Naive thymus-derived CD8-positive, alpha-beta T cell (primary cell): ENCODE measurements at regions not wholly inside any gene's neighbourhood (a gene's known extent, or its start where the extent isn't known, plus 50 kb on each side); places are given as distances from the start of the nearest gene placed in this dataset.

Source experiments
- ATAC-seq, 2 donors: fragments of 150-1000 bp; cut with Tn5 transposase in 1 of 2; sonication (Bioruptor Pico), chemical (Tn5 transposase) in 1 of 2; 1 replicate in 1 of 2; 2 replicates in 1 of 2; pipeline ENCODE4 v1.10.0; 2021; ENCODE audit warnings: mild to moderate bottlenecking in 2 of 2, moderate library complexity in 2 of 2
- POLR2A ChIA-PET: fragments of 350-600 bp; sonication (Branson Sonifier 250); formaldehyde crosslinking; loops from one replicate; lab custom pipeline; 2021; ENCODE audit warnings: antibody characterized with exemption; lab: Charles Lee
- DNase-seq, 10 donors: peaks; one replicate each; pipeline versions ENCODE4 v3.0.0 to v3.0.0-alpha.2; 2020 to 2022
- H3K27ac Mint-ChIP-seq, 10 donors: one replicate each; pipeline ENCODE4 v1.8.0; 2020 to 2022; ENCODE audit warnings: mild to moderate bottlenecking in 10 of 10, mixed read lengths in 10 of 10, moderate library complexity in 4 of 10, inconsistent platforms in 1 of 10
- H3K27me3 Mint-ChIP-seq, 5 donors: one replicate each; pipeline ENCODE4 v1.8.0; 2021 to 2022; ENCODE audit warnings: mixed read lengths in 5 of 5
- H3K36me3 Mint-ChIP-seq, 3 donors: one replicate each; pipeline ENCODE4 v1.8.0; 2020 to 2022; ENCODE audit warnings: mixed read lengths in 3 of 3, mild to moderate bottlenecking in 2 of 3, inconsistent platforms in 1 of 3
- H3K4me1 Mint-ChIP-seq, 4 donors: one replicate each; pipeline ENCODE4 v1.8.0; 2021 to 2022; ENCODE audit warnings: mixed read lengths in 4 of 4
- H3K4me3 Mint-ChIP-seq, 10 donors: one replicate each; pipeline ENCODE4 v1.8.0; 2020 to 2022; ENCODE audit warnings: mild to moderate bottlenecking in 10 of 10, mixed read lengths in 10 of 10, moderate library complexity in 6 of 10, inconsistent platforms in 1 of 10
- H3K9me3 Mint-ChIP-seq, 9 donors: one replicate each; pipeline ENCODE4 v1.8.0; 2020 to 2022; ENCODE audit warnings: mixed read lengths in 9 of 9, mild to moderate bottlenecking in 3 of 9, inconsistent platforms in 1 of 9, moderate library complexity in 1 of 9

- Mint-ChIP-seq H3K27ac (no peak overlapping the region), H3K4me3 (no peak overlapping the region), H3K27me3 (no peaks in the 10 kb centered on the region), H3K36me3 (no peaks in the 10 kb centered on the region), H3K9me3 (no peaks in the 10 kb centered on the region), H3K4me1 (peaks cover 27 to 47% (median 39%) of the 10 kb centered on the region in 4 donors)
- DNase-seq (no peak), ATAC-seq (no peak)
- POLR2A ChIA-PET = interaction anchor here (0.5 to 1.0 kb wide), 2 partner anchors 11 to 719 kb away, joined by 3 read pairs; no protein-coding TSS in a partner anchor
These were observed 360.1 kb downstream of the LPIN1 start for GRCh38 chr2:12106440-12107080.

- Mint-ChIP-seq H3K4me1 (peaks cover 23 to 46% (median 36%) of the 10 kb centered on the region in 4 donors), H3K4me3 (no peak overlapping the region), H3K36me3 (no peaks in the 10 kb centered on the region), H3K9me3 (no peaks in the 10 kb centered on the region), H3K27ac (no peak overlapping the region), H3K27me3 (no peaks in the 10 kb centered on the region)
- DNase-seq (no peak), ATAC-seq (no peak)
- POLR2A ChIA-PET = no interaction called here
These were observed 360.9 kb downstream of the LPIN1 start for GRCh38 chr2:12107321-12107720.

- Mint-ChIP-seq H3K27me3 (no peaks in the 10 kb centered on the region), H3K9me3 (no peaks in the 10 kb centered on the region), H3K4me3 (no peak overlapping the region), H3K36me3 (no peaks in the 10 kb centered on the region), H3K4me1 (peaks cover 26 to 48% (median 40%) of the 10 kb centered on the region in 4 donors), H3K27ac (peak overlapping the region in 1 of 10 donors; percentile 43)
- POLR2A ChIA-PET = no interaction called here
- DNase-seq (no peak), ATAC-seq (no peak)
These were observed 361.5 kb downstream of the LPIN1 start for GRCh38 chr2:12107939-12108338.

GRCh38 chr2:12109363-12110017 is 363.1 kb downstream of the LPIN1 start:
- peak overlapping the region in 2 of 10 donors; percentile 55 to 62 for H3K4me3 Mint-ChIP-seq
- peaks cover 27 to 55% (median 50%) of the 10 kb centered on the region in 4 donors for H3K4me1 Mint-ChIP-seq
- no peaks in the 10 kb centered on the region for H3K9me3 Mint-ChIP-seq
- no peak for DNase-seq
- peak overlapping the region in 8 of 10 donors; percentile 32 to 92 (median 70) for H3K27ac Mint-ChIP-seq
- ATAC-seq = no peak
- no peaks in the 10 kb centered on the region for H3K36me3 Mint-ChIP-seq
- no peaks in the 10 kb centered on the region for H3K27me3 Mint-ChIP-seq
- POLR2A ChIA-PET = interaction anchor here (0.7 to 2.0 kb wide), 8 partner anchors 9 to 607 kb away, joined by 3 to 10 read pairs (median 3); partner anchors contain the start of gene TRIB2

GRCh38 chr2:12110074-12110473 is 363.6 kb downstream of the LPIN1 start:
- no peaks in the 10 kb centered on the region for H3K9me3 Mint-ChIP-seq
- H3K4me3 Mint-ChIP-seq = peak overlapping the region; percentile 35 to 81 (median 68)
- ATAC-seq (peak; percentile 88 to 93), DNase-seq (peak in 7 of 10 donors; percentile 4 to 77 (median 38))
- H3K27ac Mint-ChIP-seq = peak overlapping the region; percentile 32 to 93 (median 72)
- H3K36me3 Mint-ChIP-seq = no peaks in the 10 kb centered on the region
- peaks cover 25 to 59% (median 51%) of the 10 kb centered on the region in 4 donors for H3K4me1 Mint-ChIP-seq
- POLR2A ChIA-PET = interaction anchor here (0.8 to 2.0 kb wide), 8 partner anchors 8 to 606 kb away, joined by 3 to 10 read pairs (median 3); partner anchors contain the start of gene TRIB2
- H3K27me3 Mint-ChIP-seq = no peaks in the 10 kb centered on the region

- Mint-ChIP-seq H3K27me3 (no peaks in the 10 kb centered on the region), H3K4me3 (peak overlapping the region; percentile 35 to 81 (median 68)), H3K27ac (peak overlapping the region; percentile 7 to 93 (median 64)), H3K4me1 (peaks cover 25 to 59% (median 53%) of the 10 kb centered on the region in 4 donors), H3K36me3 (no peaks in the 10 kb centered on the region), H3K9me3 (no peaks in the 10 kb centered on the region)
- peak; percentile 15 to 30 for ATAC-seq
- POLR2A ChIA-PET = interaction anchor here (0.8 to 2.0 kb wide), 8 partner anchors 8 to 606 kb away, joined by 3 to 10 read pairs (median 4); partner anchors contain the start of gene TRIB2
- no peak for DNase-seq
These were observed 364.0 kb downstream of the LPIN1 start for GRCh38 chr2:12110481-12110880.

GRCh38 chr2:12113412-12113811 is 367.0 kb downstream of the LPIN1 start:
- H3K9me3 Mint-ChIP-seq = no peaks in the 10 kb centered on the region
- POLR2A ChIA-PET = interaction anchor here (0.5 kb wide), 1 partner anchor 9 kb away, joined by 3 read pairs; no protein-coding TSS in a partner anchor
- no peak overlapping the region for H3K4me3 Mint-ChIP-seq
- ATAC-seq (no peak), DNase-seq (no peak)
- no peaks in the 10 kb centered on the region for H3K36me3 Mint-ChIP-seq
- H3K27ac Mint-ChIP-seq = peak overlapping the region in 1 of 10 donors; percentile 17
- H3K27me3 Mint-ChIP-seq = no peaks in the 10 kb centered on the region
- peaks cover 19 to 60% (median 41%) of the 10 kb centered on the region in 4 donors for H3K4me1 Mint-ChIP-seq

GRCh38 chr2:12114816-12115215 is 368.4 kb downstream of the LPIN1 start:
- Mint-ChIP-seq H3K4me3 (no peak overlapping the region), H3K36me3 (no peaks in the 10 kb centered on the region), H3K27me3 (no peaks in the 10 kb centered on the region), H3K27ac (peak overlapping the region in 1 of 10 donors; percentile 19), H3K9me3 (no peaks in the 10 kb centered on the region), H3K4me1 (peaks cover 15 to 51% (median 32%) of the 10 kb centered on the region in 4 donors)
- DNase-seq (no peak), ATAC-seq (no peak)
- POLR2A ChIA-PET = interaction anchor here (0.7 to 1.0 kb wide), 5 partner anchors 11 to 250 kb away, joined by 3 to 10 read pairs (median 4); no protein-coding TSS in a partner anchor

- POLR2A ChIA-PET = interaction anchor here (0.6 kb wide), 1 partner anchor 339 kb away, joined by 3 read pairs; no protein-coding TSS in a partner anchor
- Mint-ChIP-seq H3K36me3 (no peaks in the 10 kb centered on the region), H3K4me1 (peaks cover 4 to 36% (median 18%) of the 10 kb centered on the region in 4 donors), H3K9me3 (no peaks in the 10 kb centered on the region), H3K27me3 (no peaks in the 10 kb centered on the region), H3K27ac (peak overlapping the region in 1 of 10 donors; percentile 24), H3K4me3 (no peak overlapping the region)
- ATAC-seq (no peak), DNase-seq (no peak)
These were observed 369.9 kb downstream of the LPIN1 start for GRCh38 chr2:12116228-12116750.

GRCh38 chr2:12119841-12120240 is 373.4 kb downstream of the LPIN1 start:
- peaks cover 0 to 18% (median 1%) of the 10 kb centered on the region in 4 donors for H3K4me1 Mint-ChIP-seq
- H3K4me3 Mint-ChIP-seq = no peak overlapping the region
- no peaks in the 10 kb centered on the region for H3K36me3 Mint-ChIP-seq
- no peak overlapping the region for H3K27ac Mint-ChIP-seq
- ATAC-seq (no peak), DNase-seq (no peak)
- no peaks in the 10 kb centered on the region for H3K9me3 Mint-ChIP-seq
- H3K27me3 Mint-ChIP-seq = no peaks in the 10 kb centered on the region
- POLR2A ChIA-PET = no interaction called here

GRCh38 chr2:12120281-12121150 is 374.1 kb downstream of the LPIN1 start:
- Mint-ChIP-seq H3K9me3 (no peaks in the 10 kb centered on the region), H3K36me3 (no peaks in the 10 kb centered on the region), H3K27me3 (no peaks in the 10 kb centered on the region), H3K4me3 (no peak overlapping the region), H3K27ac (no peak overlapping the region), H3K4me1 (peaks cover 0 to 12% (median 1%) of the 10 kb centered on the region in 4 donors)
- ATAC-seq (no peak), DNase-seq (no peak)
- POLR2A ChIA-PET = no interaction called here

GRCh38 chr2:12124790-12125189 is 378.4 kb downstream of the LPIN1 start:
- POLR2A ChIA-PET = no interaction called here
- Mint-ChIP-seq H3K9me3 (no peaks in the 10 kb centered on the region), H3K4me1 (peaks cover 0 to 15% (median 0%) of the 10 kb centered on the region in 4 donors), H3K4me3 (no peak overlapping the region), H3K27me3 (no peaks in the 10 kb centered on the region), H3K27ac (peak overlapping the region in 3 of 10 donors; percentile 42 to 72 (median 55)), H3K36me3 (no peaks in the 10 kb centered on the region)
- no peak for ATAC-seq
- DNase-seq = no peak
